GM12873 (cell line): ENCODE measurements at regions not wholly inside any gene's neighbourhood (a gene's known extent, or its start where the extent isn't known, plus 50 kb on each side); places are given as distances from the start of the nearest gene placed in this dataset.

Experiments used
- CTCF ChIP-seq: IDR thresholded peaks from 2 replicates; pipeline ENCODE4 v1.5.1; 2012; ENCODE audit warnings: low read depth, mild to moderate bottlenecking, moderate library complexity, low read length, control low read depth; ENCODE audit not compliant: insufficient read depth; ENCODE audit errors: missing control alignments

GRCh38 chr20:6577451-6577850 is 190.0 kb upstream of the BMP2 start:
- no peak for TF ChIP-seq CTCF

- TF ChIP-seq CTCF: no peak
These were observed 190.8 kb upstream of the BMP2 start for GRCh38 chr20:6576726-6577125.

GRCh38 chr20:6575912-6576401 is 191.5 kb upstream of the BMP2 start:
- no peak for TF ChIP-seq CTCF

- no peak for TF ChIP-seq CTCF
These were observed 200.7 kb upstream of the BMP2 start for GRCh38 chr20:6566821-6567220.

- TF ChIP-seq CTCF: no peak
These were observed 205.4 kb upstream of the BMP2 start for GRCh38 chr20:6562111-6562510.

- TF ChIP-seq CTCF: no peak
These were observed 206.5 kb upstream of the BMP2 start for GRCh38 chr20:6560978-6561377.

GRCh38 chr20:6559791-6560190 is 207.7 kb upstream of the BMP2 start:
- TF ChIP-seq CTCF: no peak
